T-helper 2 cell treated with Interferon-gamma antibody and Interleukin-4, amounts not matched to agents 5 μg/mL and 100 μg/mL, for 36 hours (primary cell): ENCODE measurements at regions not wholly inside any gene's neighbourhood (a gene's known extent, or its start where the extent isn't known, plus 50 kb on each side); places are given as distances from the start of the nearest gene placed in this dataset.
"Not testable (repeated sequence)": the region's sequence is repeated elsewhere in the genome, so short reads cannot be mapped to it uniquely, and the experiment has no call there.

Experiments
- DNase-seq: peaks from one replicate; pipeline ENCODE4 v3.0.0; 2021; ENCODE audit warnings: low spot score
- H3K27ac Mint-ChIP-seq: one replicate; pipeline ENCODE4 v1.8.0; 2021; ENCODE audit warnings: mild to moderate bottlenecking, mixed read lengths
- H3K27me3 Mint-ChIP-seq: one replicate; pipeline ENCODE4 v1.8.0; 2021; ENCODE audit warnings: low read depth, mixed read lengths
- H3K36me3 Mint-ChIP-seq: one replicate; pipeline ENCODE4 v1.8.0; 2021; ENCODE audit warnings: low read depth, mixed read lengths
- H3K4me1 Mint-ChIP-seq: one replicate; pipeline ENCODE4 v1.8.0; 2021; ENCODE audit warnings: low read depth, mixed read lengths
- H3K4me3 Mint-ChIP-seq: one replicate; pipeline ENCODE4 v1.8.0; 2022; ENCODE audit warnings: mild to moderate bottlenecking, moderate library complexity, mixed read lengths
- H3K9me3 Mint-ChIP-seq: one replicate; pipeline ENCODE4 v1.8.0; 2021; ENCODE audit warnings: mixed read lengths

DNA sequence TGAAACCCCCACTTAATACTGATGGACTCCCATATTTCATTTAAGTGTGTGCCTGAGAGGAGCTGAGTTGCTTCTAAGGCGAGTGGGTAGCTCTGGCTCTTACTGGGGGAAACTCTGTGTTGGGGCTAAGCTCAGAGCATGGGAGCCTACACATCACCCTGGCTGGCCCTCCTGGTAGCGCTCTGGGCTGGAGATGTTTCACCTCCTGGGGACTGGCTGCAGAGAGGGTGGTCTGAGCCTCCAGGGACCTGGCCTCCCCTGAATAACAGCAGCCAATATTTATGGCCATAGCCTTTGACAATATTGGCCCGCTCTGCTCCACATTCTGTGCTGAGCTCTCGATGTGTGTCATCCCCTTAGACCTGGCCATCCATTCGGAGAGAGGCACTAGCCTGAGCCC, 316.5 kb downstream of the ZNF536 start:
- Mint-ChIP-seq H3K27me3 (peaks cover 49% of the 10 kb centered on the region), H3K4me1 (peaks cover 2% of the 10 kb centered on the region), H3K36me3 (no peaks in the 10 kb centered on the region), H3K9me3 (no peaks in the 10 kb centered on the region), H3K27ac (no peak overlapping the region), H3K4me3 (no peak overlapping the region)
- DNase-seq: no peak

DNA sequence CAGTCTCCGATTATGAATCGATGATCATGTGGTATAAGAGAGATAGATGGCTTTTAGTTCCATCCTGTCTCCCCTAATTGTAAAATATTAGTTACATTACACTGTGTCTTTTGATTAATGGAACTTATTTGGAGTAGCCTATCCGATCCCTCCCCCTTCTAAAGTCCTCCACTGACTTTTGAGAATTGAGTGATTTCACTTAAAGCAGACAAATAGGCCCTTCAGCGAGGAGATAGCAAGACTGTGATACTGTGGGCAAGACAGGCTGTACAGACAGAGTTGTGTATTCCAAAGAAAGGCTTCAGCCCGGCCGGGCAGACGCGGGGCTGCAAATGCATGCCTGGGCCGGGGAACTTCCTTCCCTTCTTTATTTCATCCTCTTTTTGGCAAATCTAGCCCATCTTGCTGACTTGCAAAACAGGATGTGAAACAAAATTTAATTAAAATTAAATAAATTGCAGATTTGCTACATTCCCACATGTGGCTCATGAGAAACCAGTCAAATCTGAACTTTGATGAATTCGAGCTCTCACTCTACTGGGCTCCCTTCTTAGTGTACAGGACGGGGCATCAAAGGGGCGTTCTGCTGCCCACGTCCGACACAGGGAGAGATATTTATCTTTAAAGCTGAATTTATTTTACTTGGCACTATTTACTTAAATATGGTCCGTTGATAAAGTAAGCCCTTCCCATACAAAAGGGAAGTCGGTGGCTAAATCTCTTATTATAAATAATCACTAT, 314.8 kb downstream of the ZNF536 start:
- Mint-ChIP-seq H3K9me3 (no peaks in the 10 kb centered on the region), H3K4me1 (peaks cover 2% of the 10 kb centered on the region), H3K27ac (no peak overlapping the region), H3K36me3 (no peaks in the 10 kb centered on the region), H3K27me3 (peaks cover 37% of the 10 kb centered on the region), H3K4me3 (no peak overlapping the region)
- no peak for DNase-seq

- Mint-ChIP-seq H3K9me3 (no peaks in the 10 kb centered on the region), H3K4me1 (no peaks in the 10 kb centered on the region), H3K36me3 (no peaks in the 10 kb centered on the region), H3K27ac (no peak overlapping the region), H3K4me3 (no peak overlapping the region), H3K27me3 (peaks cover 30% of the 10 kb centered on the region)
- no peak for DNase-seq
Observed at GRCh38 chr19:30686176-30686820, 314.1 kb downstream of the ZNF536 start.

DNA sequence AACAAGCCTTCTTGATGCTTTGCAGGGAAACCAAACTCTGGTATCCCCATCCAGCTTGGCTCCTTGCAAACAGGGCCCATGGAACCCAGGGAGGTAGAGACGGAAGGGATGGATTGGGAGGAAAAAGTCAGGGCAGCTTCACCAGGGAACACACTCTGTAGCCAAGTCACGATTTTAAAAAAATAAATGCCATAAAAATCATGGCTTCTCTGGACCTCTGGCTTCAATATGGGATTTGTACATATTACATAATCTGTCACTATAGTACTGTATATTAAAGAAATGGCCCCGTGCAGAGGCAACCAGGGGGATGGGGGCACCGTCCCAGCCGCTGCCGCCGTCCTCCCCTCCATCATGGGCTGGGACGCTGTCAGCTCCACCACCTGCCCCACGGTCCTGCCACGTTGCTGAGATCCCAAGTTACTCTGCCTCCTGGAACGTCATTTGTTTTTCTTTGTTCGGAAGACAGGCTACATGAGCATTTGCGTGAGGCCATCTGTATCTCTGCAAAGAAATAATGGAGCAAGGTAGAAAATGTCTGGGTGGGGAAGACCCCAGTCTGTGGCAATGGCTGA, 313.3 kb downstream of the ZNF536 start:
- H3K27me3 Mint-ChIP-seq: peaks cover 22% of the 10 kb centered on the region
- H3K36me3 Mint-ChIP-seq: no peaks in the 10 kb centered on the region
- no peak overlapping the region for H3K4me3 Mint-ChIP-seq
- H3K27ac Mint-ChIP-seq: no peak overlapping the region
- no peaks in the 10 kb centered on the region for H3K4me1 Mint-ChIP-seq
- no peak for DNase-seq
- H3K9me3 Mint-ChIP-seq: no peaks in the 10 kb centered on the region

- no peak for DNase-seq
- Mint-ChIP-seq H3K4me1 (no peaks in the 10 kb centered on the region), H3K27ac (no peak overlapping the region), H3K4me3 (no peak overlapping the region), H3K27me3 (peaks cover 18% of the 10 kb centered on the region), H3K36me3 (no peaks in the 10 kb centered on the region), H3K9me3 (no peaks in the 10 kb centered on the region)
Observed at GRCh38 chr19:30684613-30685012, 312.4 kb downstream of the ZNF536 start.

GRCh38 chr19:30682999-30683536, 310.9 kb downstream of the ZNF536 start:
- no peaks in the 10 kb centered on the region for H3K36me3 Mint-ChIP-seq
- H3K4me3 Mint-ChIP-seq: no peak overlapping the region
- H3K27ac Mint-ChIP-seq: no peak overlapping the region
- no peaks in the 10 kb centered on the region for H3K4me1 Mint-ChIP-seq
- DNase-seq: peak; percentile 17
- no peaks in the 10 kb centered on the region for H3K9me3 Mint-ChIP-seq
- H3K27me3 Mint-ChIP-seq: peaks cover 12% of the 10 kb centered on the region

GRCh38 chr19:30682146-30682998, 310.2 kb downstream of the ZNF536 start:
- no peaks in the 10 kb centered on the region for H3K36me3 Mint-ChIP-seq
- DNase-seq: no peak
- no peak overlapping the region for H3K27ac Mint-ChIP-seq
- no peak overlapping the region for H3K4me3 Mint-ChIP-seq
- no peaks in the 10 kb centered on the region for H3K4me1 Mint-ChIP-seq
- H3K27me3 Mint-ChIP-seq: peaks cover 11% of the 10 kb centered on the region
- H3K9me3 Mint-ChIP-seq: no peaks in the 10 kb centered on the region

DNA sequence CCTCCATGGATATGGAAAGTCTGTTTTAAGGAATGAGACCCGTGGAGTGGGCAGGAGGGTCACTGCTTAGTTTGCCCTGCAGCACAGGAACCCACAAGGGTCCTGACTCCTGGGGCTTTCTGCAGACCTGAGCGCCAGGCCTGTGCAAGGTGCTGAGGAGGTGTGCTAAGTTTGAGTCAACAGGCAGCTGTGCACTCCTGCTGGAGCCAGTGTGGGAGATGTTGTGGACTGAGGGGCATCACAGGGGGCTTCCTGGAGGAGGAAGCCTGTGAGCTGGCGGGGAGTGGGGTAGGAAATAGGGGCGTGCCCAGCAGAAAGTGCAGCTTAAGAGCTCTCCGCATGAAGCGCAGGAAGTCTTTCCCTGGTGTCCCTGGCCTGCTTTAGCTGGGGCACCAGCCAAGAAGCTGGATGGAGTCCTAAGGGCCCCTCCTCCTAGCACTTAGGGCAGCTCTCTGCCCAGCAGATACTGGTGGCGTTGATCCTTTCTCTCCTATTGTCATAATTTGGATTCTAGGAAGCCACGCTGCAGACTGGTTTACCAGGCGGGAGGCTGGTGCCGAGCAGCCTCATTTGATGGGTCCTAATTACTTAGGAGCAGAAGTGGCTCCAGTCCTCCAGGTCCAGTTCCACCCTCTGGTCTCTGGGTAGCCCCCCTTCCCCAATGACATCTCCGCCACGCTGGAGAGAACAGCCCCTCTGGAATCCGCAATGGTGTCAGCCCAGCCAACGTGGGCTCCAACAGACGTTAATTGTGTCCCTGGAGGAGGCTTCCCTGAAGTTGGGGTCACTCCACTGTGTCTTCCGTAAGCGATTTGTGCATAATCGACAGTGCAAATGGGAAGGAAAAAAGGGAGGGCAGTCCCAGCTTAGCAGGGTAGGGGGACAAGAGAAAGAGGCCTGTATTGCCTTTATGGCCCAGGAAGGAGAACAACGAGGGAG, 309.2 kb downstream of the ZNF536 start:
- Mint-ChIP-seq H3K9me3 (no peaks in the 10 kb centered on the region), H3K27me3 (peaks cover 4% of the 10 kb centered on the region), H3K4me3 (no peak overlapping the region), H3K27ac (no peak overlapping the region), H3K4me1 (no peaks in the 10 kb centered on the region), H3K36me3 (no peaks in the 10 kb centered on the region)
- DNase-seq: no peak

DNA sequence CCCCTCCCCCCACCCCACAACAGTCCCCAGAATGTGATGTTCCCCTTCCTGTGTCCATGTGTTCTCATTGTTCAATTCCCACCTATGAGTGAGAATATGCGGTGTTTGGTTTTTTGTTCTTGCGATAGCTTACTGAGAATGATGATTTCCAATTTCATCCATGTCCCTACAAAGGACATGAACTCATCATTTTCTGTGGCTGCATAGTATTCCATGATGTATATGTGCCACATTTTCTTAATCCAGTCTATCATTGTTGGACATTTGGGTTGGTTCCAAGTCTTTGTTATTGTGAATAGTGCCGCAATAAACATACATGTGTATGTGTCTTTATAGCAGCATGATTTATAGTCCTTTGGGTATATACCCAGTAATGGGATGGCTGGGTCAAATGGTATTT, 308.2 kb downstream of the ZNF536 start:
- H3K4me3 Mint-ChIP-seq, DNase-seq, H3K36me3 Mint-ChIP-seq, H3K9me3 Mint-ChIP-seq, H3K27ac Mint-ChIP-seq, H3K27me3 Mint-ChIP-seq, H3K4me1 Mint-ChIP-seq: not testable (repeated sequence)

DNA sequence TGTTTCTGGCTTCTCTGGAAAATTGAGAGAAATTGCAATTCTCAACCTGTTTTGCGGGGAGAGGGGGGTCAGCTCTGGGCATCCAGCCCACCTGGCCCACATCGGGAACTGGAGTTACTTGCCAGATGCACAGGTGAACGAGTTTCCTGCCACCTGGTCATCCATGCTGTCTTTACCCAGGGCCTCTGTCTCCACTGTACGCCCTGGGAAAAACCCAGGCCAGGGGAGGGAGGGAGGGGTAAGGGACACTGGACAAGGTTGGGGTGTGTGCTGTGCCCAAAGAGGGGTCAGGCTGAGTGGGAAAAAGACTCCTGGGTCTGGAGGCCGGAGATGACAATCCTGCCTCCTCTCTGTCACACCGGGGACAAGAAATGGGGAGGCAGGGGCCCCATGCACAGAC, 307.6 kb downstream of the ZNF536 start:
- no peak for DNase-seq
- Mint-ChIP-seq H3K4me3 (no peak overlapping the region), H3K4me1 (no peaks in the 10 kb centered on the region), H3K27me3 (peaks cover 3% of the 10 kb centered on the region), H3K9me3 (no peaks in the 10 kb centered on the region), H3K36me3 (no peaks in the 10 kb centered on the region), H3K27ac (no peak overlapping the region)

GRCh38 chr19:30679153-30679702, 307.0 kb downstream of the ZNF536 start:
- Mint-ChIP-seq H3K36me3 (no peaks in the 10 kb centered on the region), H3K9me3 (no peaks in the 10 kb centered on the region), H3K4me3 (no peak overlapping the region), H3K27ac (no peak overlapping the region), H3K4me1 (no peaks in the 10 kb centered on the region), H3K27me3 (peaks cover 3% of the 10 kb centered on the region)
- no peak for DNase-seq

DNA sequence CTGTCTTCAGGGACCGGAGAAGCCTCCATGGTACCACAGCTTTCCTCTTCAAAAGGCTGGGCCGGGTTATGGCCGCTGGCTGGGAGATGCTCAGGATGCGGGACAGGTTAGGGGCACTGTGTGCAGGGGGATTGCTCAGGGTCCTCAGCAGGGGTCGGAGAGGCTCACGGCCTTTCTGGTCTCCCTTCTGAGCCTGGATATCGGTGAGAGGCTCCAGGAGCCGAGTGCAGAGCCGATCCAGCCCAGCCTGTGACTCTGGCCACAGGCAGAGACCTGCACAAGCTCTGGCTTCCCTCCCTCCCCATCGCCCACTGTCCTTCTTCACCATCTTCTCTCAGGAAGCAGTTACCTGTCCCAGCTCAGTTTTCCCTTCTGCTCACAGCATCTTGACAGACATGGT, 306.0 kb downstream of the ZNF536 start:
- Mint-ChIP-seq H3K36me3 (no peaks in the 10 kb centered on the region), H3K27ac (no peak overlapping the region), H3K4me3 (no peak overlapping the region), H3K27me3 (no peaks in the 10 kb centered on the region), H3K9me3 (no peaks in the 10 kb centered on the region), H3K4me1 (no peaks in the 10 kb centered on the region)
- DNase-seq: no peak

- Mint-ChIP-seq H3K4me1 (no peaks in the 10 kb centered on the region), H3K36me3 (no peaks in the 10 kb centered on the region), H3K27me3 (no peaks in the 10 kb centered on the region), H3K27ac (no peak overlapping the region), H3K4me3 (no peak overlapping the region), H3K9me3 (no peaks in the 10 kb centered on the region)
- DNase-seq: no peak
Observed at GRCh38 chr19:30677702-30678101, 305.5 kb downstream of the ZNF536 start.
